GM12878 (cell line): ENCODE measurements at regions not wholly inside any gene's neighbourhood (a gene's known extent, or its start where the extent isn't known, plus 50 kb on each side); places are given as distances from the start of the nearest gene placed in this dataset.

Experiments used
- CTCF ChIP-seq, 3 experiments: IDR thresholded peaks in 2 of 3; conservative IDR thresholded peaks in 1 of 3; 2 replicates each; pipeline ENCODE4 v1.5.1; 2011; ENCODE audit warnings: low read depth in 3 of 3, low read length in 3 of 3, mild to moderate bottlenecking in 3 of 3, control low read depth in 2 of 3, moderate library complexity in 2 of 3, inconsistent platforms in 1 of 3, mixed read lengths in 1 of 3; ENCODE audit not compliant: control insufficient read depth in 2 of 3, insufficient read depth in 1 of 3; ENCODE audit errors: extremely low read depth in 1 of 3
- DPF2 ChIP-seq: fragments of 450-650 bp; IDR thresholded peaks from 2 replicates; pipeline ENCODE4 v1.6.1; 2017; ENCODE audit warnings: mild to moderate bottlenecking
- EP300 ChIP-seq, 2 experiments: fragments of 150-350 bp in 1 of 2; IDR thresholded peaks; 2 replicates each; pipeline ENCODE4 v1.6.1; 2011 to 2012; ENCODE audit warnings: low read depth in 2 of 2, low read length in 2 of 2, borderline replicate concordance in 1 of 2, improper control_type of control experiment in 1 of 2, inconsistent platforms in 1 of 2; ENCODE audit not compliant: control insufficient read depth in 1 of 2
- POLR2A ChIP-seq: IDR thresholded peaks from 2 replicates; pipeline ENCODE4 v1.6.1; 2011; ENCODE audit warnings: low read depth, mild to moderate bottlenecking, low read length
- TCF12 ChIP-seq: IDR thresholded peaks from 2 replicates; pipeline ENCODE4 v1.6.1; 2011; ENCODE audit warnings: low read depth, mild to moderate bottlenecking, low read length
- YY1 ChIP-seq: IDR thresholded peaks from 2 replicates; pipeline ENCODE4 v1.6.1; 2011; ENCODE audit warnings: low read depth, mild to moderate bottlenecking, low read length
- TF ChIP-seq, protein P1 (sequence below): IDR thresholded peaks from 2 replicates; pipeline ENCODE4 v1.6.1; 2011; ENCODE audit warnings: low read depth, low read length, improper control_type of control experiment, borderline replicate concordance

- TF ChIP-seq DPF2 = no peak
- TF ChIP-seq POLR2A = no peak
- TF ChIP-seq TCF12 = no peak
- TF ChIP-seq, protein P1, sequence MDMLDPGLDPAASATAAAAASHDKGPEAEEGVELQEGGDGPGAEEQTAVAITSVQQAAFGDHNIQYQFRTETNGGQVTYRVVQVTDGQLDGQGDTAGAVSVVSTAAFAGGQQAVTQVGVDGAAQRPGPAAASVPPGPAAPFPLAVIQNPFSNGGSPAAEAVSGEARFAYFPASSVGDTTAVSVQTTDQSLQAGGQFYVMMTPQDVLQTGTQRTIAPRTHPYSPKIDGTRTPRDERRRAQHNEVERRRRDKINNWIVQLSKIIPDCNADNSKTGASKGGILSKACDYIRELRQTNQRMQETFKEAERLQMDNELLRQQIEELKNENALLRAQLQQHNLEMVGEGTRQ = no peak
- TF ChIP-seq YY1 = no peak
- no peak for TF ChIP-seq CTCF (IDR thresholded peaks at IDR 0.05 in 2 of 3, conservative IDR thresholded peaks at IDR 0.05 in 1 of 3; ENCODE audit: control insufficient read depth in 2 of 3, extremely low read depth in 1 of 3, insufficient read depth in 1 of 3, low read depth in 3 of 3, low read length in 3 of 3)
- no peak for TF ChIP-seq EP300 (IDR thresholded peaks at IDR 0.05; ENCODE audit: borderline replicate concordance in 1 of 2, control insufficient read depth in 1 of 2, low read depth in 2 of 2, low read length in 2 of 2)
Measured at GRCh38 chr14:43793579-43793978, 713.5 kb downstream of the FSCB start.
